Tibial nerve (tissue), 4 donors: ENCODE measurements at regions not wholly inside any gene's neighbourhood (a gene's known extent, or its start where the extent isn't known, plus 50 kb on each side); places are given as distances from the start of the nearest gene placed in this dataset.

ENCODE experiments used
- DNase-seq, 2 donors: peaks; one replicate each; pipeline ENCODE4 v3.0.0-alpha.2; 2019; ENCODE audit warnings: low spot score in 2 of 2
- H3K27ac ChIP-seq, 4 donors: fragments of 200-600 bp; sonication (generic) in 3 of 4; one replicate each; pipeline ENCODE4 v1.5.1; 2017 to 2019; ENCODE audit warnings: mild to moderate bottlenecking in 1 of 4
- H3K27me3 ChIP-seq, 2 donors: fragments of 200-600 bp; sonication (generic) in 1 of 2; one replicate each; pipeline versions ENCODE4 v1.5.1 to v1.6.0; 2017 to 2019
- H3K36me3 ChIP-seq, 3 donors: fragments of 200-600 bp; sonication (generic); one replicate each; pipeline ENCODE4 v1.5.1; 2018 to 2019
- H3K4me1 ChIP-seq, 4 donors: fragments of 200-600 bp; sonication (generic) in 3 of 4; one replicate each; pipeline ENCODE4 v1.5.1; 2017 to 2019
- H3K4me3 ChIP-seq, 4 donors: fragments of 200-600 bp; sonication (generic) in 3 of 4; one replicate each; pipeline ENCODE4 v1.5.1; 2017 to 2019; ENCODE audit warnings: mild to moderate bottlenecking in 1 of 4, moderate library complexity in 1 of 4
- H3K9me3 ChIP-seq, 4 donors: fragments of 200-600 bp; sonication (generic) in 3 of 4; one replicate each; pipeline ENCODE4 v1.5.1; 2017 to 2019
- CTCF ChIP-seq, 5 experiments: fragments of 200-600 bp in 3 of 5; fragments of 450-650 bp in 2 of 5; sonication (generic) in 3 of 5; IDR thresholded peaks; one replicate each; pipeline ENCODE4 v1.5.1; 2016 to 2019; ENCODE audit warnings: antibody characterized with exemption in 5 of 5, mild to moderate bottlenecking in 3 of 5, moderate library complexity in 2 of 5
- EP300 ChIP-seq, 2 donors: sonication (generic); formaldehyde crosslinking; IDR thresholded peaks; one replicate each; pipeline ENCODE4 v1.6.1; 2017; ENCODE audit warnings: antibody characterized with exemption in 2 of 2, mild to moderate bottlenecking in 1 of 2
- POLR2A ChIP-seq, 2 donors: fragments of 450-650 bp; IDR thresholded peaks; one replicate each; pipeline ENCODE4 v1.6.1; 2017; ENCODE audit warnings: antibody characterized with exemption in 2 of 2, mild to moderate bottlenecking in 2 of 2, moderate library complexity in 2 of 2
- WGBS, 2 donors: methylation state at CpG; one replicate each; pipeline ENCODE4 v1.1.5; 2018; 5-methylcytosine and 5-hydroxymethylcytosine counted together

- no peak for TF ChIP-seq EP300 (IDR thresholded peaks at IDR 0.05)
- TF ChIP-seq CTCF (IDR thresholded peaks at IDR 0.05), result no peak
- TF ChIP-seq POLR2A (IDR thresholded peaks at IDR 0.05), result no peak
- DNase-seq, result no peak
- 76 to 80% methylated on average over 4 of the region's 4 CpGs for WGBS, 2 donors
Observed at GRCh38 chr11:45544826-45545225, 120.6 kb downstream of the CHST1 start.

GRCh38 chr11:45543808-45544422, 121.5 kb downstream of the CHST1 start:
- TF ChIP-seq CTCF (IDR thresholded peaks at IDR 0.05) (no peak), EP300 (IDR thresholded peaks at IDR 0.05) (no peak), POLR2A (IDR thresholded peaks at IDR 0.05) (no peak)
- Histone ChIP-seq H3K4me1 (no peaks in the 10 kb centered on the region), H3K36me3 (no peaks in the 10 kb centered on the region), H3K4me3 (no peak overlapping the region), H3K27me3 (no peaks in the 10 kb centered on the region), H3K27ac (no peak overlapping the region), H3K9me3 (no peaks in the 10 kb centered on the region)
- 21 to 45% methylated on average over 5 of the region's 5 CpGs for WGBS, 2 donors
- no peak for DNase-seq

More at GRCh38 chr11:45544826-45545225, 120.6 kb downstream of the CHST1 start:
- no peaks in the 10 kb centered on the region for H3K9me3 ChIP-seq
- H3K27ac ChIP-seq, result no peak overlapping the region
- H3K27me3 ChIP-seq, result no peaks in the 10 kb centered on the region
- H3K4me1 ChIP-seq, result no peaks in the 10 kb centered on the region
- H3K36me3 ChIP-seq, result no peaks in the 10 kb centered on the region
- no peak overlapping the region for H3K4me3 ChIP-seq

GRCh38 chr11:45543081-45543480, 122.3 kb downstream of the CHST1 start:
- 89 to 91% methylated on average over 2 of the region's 2 CpGs for WGBS, 2 donors
- no peak overlapping the region for H3K27ac ChIP-seq
- H3K4me1 ChIP-seq, result no peaks in the 10 kb centered on the region
- no peaks in the 10 kb centered on the region for H3K36me3 ChIP-seq
- no peaks in the 10 kb centered on the region for H3K9me3 ChIP-seq
- TF ChIP-seq EP300 (IDR thresholded peaks at IDR 0.05) (no peak), CTCF (IDR thresholded peaks at IDR 0.05) (no peak), POLR2A (IDR thresholded peaks at IDR 0.05) (no peak)
- H3K27me3 ChIP-seq, result no peaks in the 10 kb centered on the region
- DNase-seq, result no peak
- no peak overlapping the region for H3K4me3 ChIP-seq

GRCh38 chr11:45541693-45542434, 123.6 kb downstream of the CHST1 start:
- Histone ChIP-seq H3K36me3 (no peaks in the 10 kb centered on the region), H3K4me1 (no peaks in the 10 kb centered on the region), H3K9me3 (no peaks in the 10 kb centered on the region), H3K4me3 (no peak overlapping the region), H3K27ac (no peak overlapping the region), H3K27me3 (no peaks in the 10 kb centered on the region)
- WGBS, 2 donors, result 60% methylated on average over 10 of the region's 10 CpGs
- no peak for TF ChIP-seq EP300 (IDR thresholded peaks at IDR 0.05)
- TF ChIP-seq POLR2A (IDR thresholded peaks at IDR 0.05), result no peak
- no peak for DNase-seq

GRCh38 chr11:45538939-45539338, 126.5 kb downstream of the CHST1 start:
- no peak for DNase-seq
- no peak for TF ChIP-seq CTCF (IDR thresholded peaks at IDR 0.05)
- TF ChIP-seq EP300 (IDR thresholded peaks at IDR 0.05), result no peak
- no peak for TF ChIP-seq POLR2A (IDR thresholded peaks at IDR 0.05)
- H3K36me3 ChIP-seq, result no peaks in the 10 kb centered on the region
- H3K4me1 ChIP-seq, result no peaks in the 10 kb centered on the region
- 56 to 61% methylated on average over 2 of the region's 2 CpGs for WGBS, 2 donors
- no peak overlapping the region for H3K4me3 ChIP-seq
- peaks cover 0 to 4% of the 10 kb centered on the region in 2 donors for H3K27me3 ChIP-seq
- no peaks in the 10 kb centered on the region for H3K9me3 ChIP-seq
- no peak overlapping the region for H3K27ac ChIP-seq
